Liver (tissue), 3 donors: ENCODE measurements at regions not wholly inside any gene's neighbourhood (a gene's known extent, or its start where the extent isn't known, plus 50 kb on each side); places are given as distances from the start of the nearest gene placed in this dataset.

Experiments
- EGR1 ChIP-seq, 2 donors: IDR thresholded peaks; 2 replicates each; pipeline ENCODE4 v1.6.1; 2016 to 2018; ENCODE audit warnings: antibody characterized with exemption in 2 of 2, low read depth in 2 of 2
- GABPA ChIP-seq, 2 donors: IDR thresholded peaks in 1 of 2; conservative IDR thresholded peaks in 1 of 2; 2 replicates each; pipeline ENCODE4 v1.6.1; 2016; ENCODE audit warnings: antibody characterized with exemption in 2 of 2, mild to moderate bottlenecking in 1 of 2, moderate library complexity in 1 of 2
- NR2F2 ChIP-seq: IDR thresholded peaks from 2 replicates; pipeline ENCODE4 v1.6.1; 2016; ENCODE audit warnings: antibody characterized with exemption
- RAD21 ChIP-seq, 2 donors: IDR thresholded peaks; 2 replicates each; pipeline ENCODE4 v1.6.1; 2016; ENCODE audit warnings: antibody characterized with exemption in 2 of 2, mild to moderate bottlenecking in 2 of 2
- RXRA ChIP-seq, 2 donors: IDR thresholded peaks; 2 replicates each; pipeline ENCODE4 v1.6.1; 2017 to 2018; ENCODE audit warnings: antibody characterized with exemption in 2 of 2, mild to moderate bottlenecking in 1 of 2
- SP1 ChIP-seq: IDR thresholded peaks from 2 replicates; pipeline ENCODE4 v1.6.1; 2018; ENCODE audit warnings: antibody characterized with exemption, mild to moderate bottlenecking
- TAF1 ChIP-seq: conservative IDR thresholded peaks from 2 replicates; pipeline ENCODE4 v1.6.1; 2016; ENCODE audit warnings: antibody characterized with exemption, mild to moderate bottlenecking
- YY1 ChIP-seq: IDR thresholded peaks from 2 replicates; pipeline ENCODE4 v1.6.1; 2016; ENCODE audit warnings: antibody characterized with exemption, mild to moderate bottlenecking
- TF ChIP-seq, protein P1 (sequence below): fragments of 150-350 bp; IDR thresholded peaks from 2 replicates; pipeline ENCODE4 v1.5.1; 2017; ENCODE audit warnings: improper control_type of control experiment, low read depth, low read length; ENCODE audit not compliant: missing input control
- TF ChIP-seq, protein P2 (sequence below): IDR thresholded peaks from 2 replicates; pipeline ENCODE4 v1.6.1; 2016; ENCODE audit warnings: antibody characterized with exemption
- TF ChIP-seq, protein P3 (sequence below): IDR thresholded peaks from 2 replicates; pipeline ENCODE4 v1.6.1; 2016; ENCODE audit warnings: antibody characterized with exemption
- TF ChIP-seq, protein P4 (sequence below): IDR thresholded peaks from 2 replicates; pipeline ENCODE4 v1.6.1; 2016; ENCODE audit warnings: antibody characterized with exemption, mild to moderate bottlenecking
- TF ChIP-seq, protein P5 (sequence below): IDR thresholded peaks from 2 replicates; pipeline ENCODE4 v1.6.1; 2016; ENCODE audit warnings: antibody characterized with exemption
- donor health status: healthy.
- donor health status: healthy.

DNA sequence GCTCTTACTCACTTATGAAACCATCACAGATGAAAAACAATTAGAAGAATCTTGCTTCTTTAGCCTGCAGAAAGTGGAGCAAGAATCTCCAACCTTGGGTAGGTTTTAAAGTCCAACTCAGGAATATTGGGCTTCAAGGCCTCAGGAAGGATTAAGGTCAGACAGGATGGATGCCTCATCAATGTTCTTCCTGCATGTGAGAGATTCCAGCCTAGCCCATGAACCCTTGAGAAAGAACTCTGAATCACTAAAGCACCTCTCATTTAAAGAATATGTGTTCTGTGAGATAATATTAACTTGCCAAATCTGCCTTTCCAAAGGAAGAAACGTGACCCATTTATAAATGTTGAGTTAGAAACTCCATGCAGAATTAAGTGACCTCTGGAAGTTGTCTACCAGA is 345.2 kb upstream of the CAMK1G start:
- TF ChIP-seq, protein P1, sequence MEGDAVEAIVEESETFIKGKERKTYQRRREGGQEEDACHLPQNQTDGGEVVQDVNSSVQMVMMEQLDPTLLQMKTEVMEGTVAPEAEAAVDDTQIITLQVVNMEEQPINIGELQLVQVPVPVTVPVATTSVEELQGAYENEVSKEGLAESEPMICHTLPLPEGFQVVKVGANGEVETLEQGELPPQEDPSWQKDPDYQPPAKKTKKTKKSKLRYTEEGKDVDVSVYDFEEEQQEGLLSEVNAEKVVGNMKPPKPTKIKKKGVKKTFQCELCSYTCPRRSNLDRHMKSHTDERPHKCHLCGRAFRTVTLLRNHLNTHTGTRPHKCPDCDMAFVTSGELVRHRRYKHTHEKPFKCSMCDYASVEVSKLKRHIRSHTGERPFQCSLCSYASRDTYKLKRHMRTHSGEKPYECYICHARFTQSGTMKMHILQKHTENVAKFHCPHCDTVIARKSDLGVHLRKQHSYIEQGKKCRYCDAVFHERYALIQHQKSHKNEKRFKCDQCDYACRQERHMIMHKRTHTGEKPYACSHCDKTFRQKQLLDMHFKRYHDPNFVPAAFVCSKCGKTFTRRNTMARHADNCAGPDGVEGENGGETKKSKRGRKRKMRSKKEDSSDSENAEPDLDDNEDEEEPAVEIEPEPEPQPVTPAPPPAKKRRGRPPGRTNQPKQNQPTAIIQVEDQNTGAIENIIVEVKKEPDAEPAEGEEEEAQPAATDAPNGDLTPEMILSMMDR, result no peak
- no peak for TF ChIP-seq YY1
- TF ChIP-seq, protein P2, sequence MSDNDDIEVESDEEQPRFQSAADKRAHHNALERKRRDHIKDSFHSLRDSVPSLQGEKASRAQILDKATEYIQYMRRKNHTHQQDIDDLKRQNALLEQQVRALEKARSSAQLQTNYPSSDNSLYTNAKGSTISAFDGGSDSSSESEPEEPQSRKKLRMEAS, result no peak
- TF ChIP-seq EGR1 (IDR thresholded peaks at IDR 0.05; ENCODE audit: low read depth in 2 of 2), result no peak
- TF ChIP-seq, protein P3, sequence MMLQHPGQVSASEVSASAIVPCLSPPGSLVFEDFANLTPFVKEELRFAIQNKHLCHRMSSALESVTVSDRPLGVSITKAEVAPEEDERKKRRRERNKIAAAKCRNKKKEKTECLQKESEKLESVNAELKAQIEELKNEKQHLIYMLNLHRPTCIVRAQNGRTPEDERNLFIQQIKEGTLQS, result no peak
- no peak for TF ChIP-seq RXRA (IDR thresholded peaks at IDR 0.05)
- no peak for TF ChIP-seq RAD21 (IDR thresholded peaks at IDR 0.05)
- TF ChIP-seq, protein P4, sequence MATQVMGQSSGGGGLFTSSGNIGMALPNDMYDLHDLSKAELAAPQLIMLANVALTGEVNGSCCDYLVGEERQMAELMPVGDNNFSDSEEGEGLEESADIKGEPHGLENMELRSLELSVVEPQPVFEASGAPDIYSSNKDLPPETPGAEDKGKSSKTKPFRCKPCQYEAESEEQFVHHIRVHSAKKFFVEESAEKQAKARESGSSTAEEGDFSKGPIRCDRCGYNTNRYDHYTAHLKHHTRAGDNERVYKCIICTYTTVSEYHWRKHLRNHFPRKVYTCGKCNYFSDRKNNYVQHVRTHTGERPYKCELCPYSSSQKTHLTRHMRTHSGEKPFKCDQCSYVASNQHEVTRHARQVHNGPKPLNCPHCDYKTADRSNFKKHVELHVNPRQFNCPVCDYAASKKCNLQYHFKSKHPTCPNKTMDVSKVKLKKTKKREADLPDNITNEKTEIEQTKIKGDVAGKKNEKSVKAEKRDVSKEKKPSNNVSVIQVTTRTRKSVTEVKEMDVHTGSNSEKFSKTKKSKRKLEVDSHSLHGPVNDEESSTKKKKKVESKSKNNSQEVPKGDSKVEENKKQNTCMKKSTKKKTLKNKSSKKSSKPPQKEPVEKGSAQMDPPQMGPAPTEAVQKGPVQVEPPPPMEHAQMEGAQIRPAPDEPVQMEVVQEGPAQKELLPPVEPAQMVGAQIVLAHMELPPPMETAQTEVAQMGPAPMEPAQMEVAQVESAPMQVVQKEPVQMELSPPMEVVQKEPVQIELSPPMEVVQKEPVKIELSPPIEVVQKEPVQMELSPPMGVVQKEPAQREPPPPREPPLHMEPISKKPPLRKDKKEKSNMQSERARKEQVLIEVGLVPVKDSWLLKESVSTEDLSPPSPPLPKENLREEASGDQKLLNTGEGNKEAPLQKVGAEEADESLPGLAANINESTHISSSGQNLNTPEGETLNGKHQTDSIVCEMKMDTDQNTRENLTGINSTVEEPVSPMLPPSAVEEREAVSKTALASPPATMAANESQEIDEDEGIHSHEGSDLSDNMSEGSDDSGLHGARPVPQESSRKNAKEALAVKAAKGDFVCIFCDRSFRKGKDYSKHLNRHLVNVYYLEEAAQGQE, result no peak
- TF ChIP-seq SP1, result no peak
- TF ChIP-seq TAF1, result no peak
- TF ChIP-seq, protein P5, sequence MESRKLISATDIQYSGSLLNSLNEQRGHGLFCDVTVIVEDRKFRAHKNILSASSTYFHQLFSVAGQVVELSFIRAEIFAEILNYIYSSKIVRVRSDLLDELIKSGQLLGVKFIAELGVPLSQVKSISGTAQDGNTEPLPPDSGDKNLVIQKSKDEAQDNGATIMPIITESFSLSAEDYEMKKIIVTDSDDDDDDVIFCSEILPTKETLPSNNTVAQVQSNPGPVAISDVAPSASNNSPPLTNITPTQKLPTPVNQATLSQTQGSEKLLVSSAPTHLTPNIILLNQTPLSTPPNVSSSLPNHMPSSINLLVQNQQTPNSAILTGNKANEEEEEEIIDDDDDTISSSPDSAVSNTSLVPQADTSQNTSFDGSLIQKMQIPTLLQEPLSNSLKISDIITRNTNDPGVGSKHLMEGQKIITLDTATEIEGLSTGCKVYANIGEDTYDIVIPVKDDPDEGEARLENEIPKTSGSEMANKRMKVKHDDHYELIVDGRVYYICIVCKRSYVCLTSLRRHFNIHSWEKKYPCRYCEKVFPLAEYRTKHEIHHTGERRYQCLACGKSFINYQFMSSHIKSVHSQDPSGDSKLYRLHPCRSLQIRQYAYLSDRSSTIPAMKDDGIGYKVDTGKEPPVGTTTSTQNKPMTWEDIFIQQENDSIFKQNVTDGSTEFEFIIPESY, result no peak
- no peak for TF ChIP-seq GABPA (IDR thresholded peaks at IDR 0.05 in 1 of 2, conservative IDR thresholded peaks at IDR 0.05 in 1 of 2)
- no peak for TF ChIP-seq NR2F2
